GM19467 (cell line): ENCODE measurements at regions not wholly inside any gene's neighbourhood (a gene's known extent, or its start where the extent isn't known, plus 50 kb on each side); places are given as distances from the start of the nearest gene placed in this dataset.

Source experiments
- ATAC-seq: cut with Tn5 transposase; IDR thresholded peaks from one replicate; pipeline ENCODE4 v1.9.1; 2021; ENCODE audit warnings: mild to moderate bottlenecking, moderate library complexity; ENCODE audit not compliant: unreplicated experiment

- ATAC-seq: no peak
Measured at GRCh38 chr9:105187781-105188180, 56.7 kb upstream of the SLC44A1 start.

- no peak for ATAC-seq
Measured at GRCh38 chr9:105188746-105189145, 55.7 kb upstream of the SLC44A1 start.

- peak; percentile 72 for ATAC-seq
Measured at GRCh38 chr9:105191508-105192121, 52.8 kb upstream of the SLC44A1 start.

- no peak for ATAC-seq
Measured at GRCh38 chr9:105193560-105193959, 50.9 kb upstream of the SLC44A1 start.

- no peak for ATAC-seq
Measured at GRCh38 chr9:105194234-105194633, 50.2 kb upstream of the SLC44A1 start.
